Glomerular visceral epithelial cell (primary cell): ENCODE measurements at regions not wholly inside any gene's neighbourhood (a gene's known extent, or its start where the extent isn't known, plus 50 kb on each side); places are given as distances from the start of the nearest gene placed in this dataset.

ENCODE experiments used
- DNase-seq: peaks from one replicate; pipeline ENCODE4 v3.0.0-alpha.2; 2016; ENCODE audit errors: extremely low spot score

DNA sequence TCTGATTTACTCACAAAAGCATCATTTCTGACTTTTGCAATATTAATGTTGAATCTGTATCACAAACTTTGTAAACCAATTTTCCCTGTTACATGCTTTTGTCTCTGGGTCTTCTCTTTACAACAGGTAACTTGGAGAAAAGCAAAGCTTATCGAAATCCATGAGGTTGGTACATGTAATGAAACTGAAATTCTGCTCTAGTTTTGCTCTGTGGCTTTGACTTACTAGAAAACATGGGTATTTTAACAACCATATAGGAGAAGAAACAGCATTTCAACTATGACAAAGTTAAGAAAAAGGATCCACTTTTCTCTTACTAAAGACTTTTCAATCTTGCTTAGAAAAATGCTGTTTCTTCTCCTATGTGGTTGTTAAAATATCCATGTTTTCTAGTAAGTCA, 645.8 kb downstream of the STIM2 start:
- no peak for DNase-seq

GRCh38 chr4:27514711-27515110, 654.1 kb downstream of the STIM2 start:
- no peak for DNase-seq

GRCh38 chr4:27515140-27515539, 654.5 kb downstream of the STIM2 start:
- DNase-seq = no peak

GRCh38 chr4:27518876-27519275, 658.2 kb downstream of the STIM2 start:
- no peak for DNase-seq

GRCh38 chr4:27524224-27524623, 663.6 kb downstream of the STIM2 start:
- DNase-seq = no peak

- DNase-seq = no peak
Observed at GRCh38 chr4:27534488-27534887, 673.8 kb downstream of the STIM2 start.

DNA sequence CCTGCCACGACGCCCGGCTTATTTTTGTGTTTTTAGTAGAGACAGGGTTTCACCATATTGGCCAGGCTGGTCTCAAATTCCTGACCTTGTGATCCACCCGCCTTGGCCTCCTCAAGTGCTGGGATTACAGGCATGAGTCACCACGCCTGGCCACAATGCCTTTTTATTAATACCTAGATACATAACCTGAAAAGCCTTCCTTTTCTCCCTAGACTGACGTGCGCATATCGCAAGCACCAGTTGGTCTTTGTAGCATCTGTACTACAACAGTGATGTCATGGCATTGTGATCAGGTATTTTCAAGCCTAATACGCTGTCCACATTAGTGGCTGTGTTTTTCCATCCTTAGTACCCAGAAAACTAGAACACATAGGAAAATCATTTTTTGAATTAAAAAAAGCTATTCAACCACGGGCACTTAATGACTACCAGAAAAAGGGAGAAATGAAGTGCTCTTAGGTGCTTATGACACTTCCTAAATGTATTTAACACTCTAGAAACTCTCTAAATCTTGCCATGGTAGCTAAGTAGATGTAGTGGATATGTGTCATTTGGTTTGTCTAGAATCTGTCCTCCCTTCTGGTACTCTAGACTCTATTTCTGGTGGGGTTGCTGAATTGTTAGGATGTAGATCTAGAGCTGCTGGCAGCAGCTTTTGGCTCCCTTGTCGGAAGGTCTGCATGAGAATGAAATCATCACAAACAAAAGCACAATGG, 707.8 kb downstream of the STIM2 start:
- no peak for DNase-seq

GRCh38 chr4:27568952-27569319, 708.3 kb downstream of the STIM2 start:
- no peak for DNase-seq

DNA sequence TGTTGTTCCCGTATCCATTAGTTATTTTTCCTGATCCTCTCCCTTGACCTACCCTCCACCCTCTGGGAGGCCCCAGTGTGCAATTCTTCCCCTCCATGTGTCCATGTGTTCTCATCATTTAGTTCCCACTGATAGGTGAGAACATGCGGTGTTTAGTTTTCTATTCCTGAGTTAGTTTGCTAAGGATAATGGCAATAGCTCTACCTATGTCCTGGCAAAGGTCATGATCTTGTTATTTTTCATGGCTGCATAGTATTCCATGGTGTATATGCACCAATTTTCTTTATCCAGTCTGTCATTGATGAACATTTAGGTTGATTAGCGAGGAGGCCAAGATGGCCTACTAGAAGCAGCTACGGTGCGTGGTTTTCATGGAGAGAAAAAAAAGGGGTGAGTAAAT, 714.1 kb downstream of the STIM2 start:
- DNase-seq = no peak

- DNase-seq = no peak
Observed at GRCh38 chr4:27577951-27578350, 717.3 kb downstream of the STIM2 start.

GRCh38 chr4:27592738-27593137, 732.1 kb downstream of the STIM2 start:
- no peak for DNase-seq

- DNase-seq = no peak
Observed at GRCh38 chr4:27594922-27595321, 734.3 kb downstream of the STIM2 start.

DNA sequence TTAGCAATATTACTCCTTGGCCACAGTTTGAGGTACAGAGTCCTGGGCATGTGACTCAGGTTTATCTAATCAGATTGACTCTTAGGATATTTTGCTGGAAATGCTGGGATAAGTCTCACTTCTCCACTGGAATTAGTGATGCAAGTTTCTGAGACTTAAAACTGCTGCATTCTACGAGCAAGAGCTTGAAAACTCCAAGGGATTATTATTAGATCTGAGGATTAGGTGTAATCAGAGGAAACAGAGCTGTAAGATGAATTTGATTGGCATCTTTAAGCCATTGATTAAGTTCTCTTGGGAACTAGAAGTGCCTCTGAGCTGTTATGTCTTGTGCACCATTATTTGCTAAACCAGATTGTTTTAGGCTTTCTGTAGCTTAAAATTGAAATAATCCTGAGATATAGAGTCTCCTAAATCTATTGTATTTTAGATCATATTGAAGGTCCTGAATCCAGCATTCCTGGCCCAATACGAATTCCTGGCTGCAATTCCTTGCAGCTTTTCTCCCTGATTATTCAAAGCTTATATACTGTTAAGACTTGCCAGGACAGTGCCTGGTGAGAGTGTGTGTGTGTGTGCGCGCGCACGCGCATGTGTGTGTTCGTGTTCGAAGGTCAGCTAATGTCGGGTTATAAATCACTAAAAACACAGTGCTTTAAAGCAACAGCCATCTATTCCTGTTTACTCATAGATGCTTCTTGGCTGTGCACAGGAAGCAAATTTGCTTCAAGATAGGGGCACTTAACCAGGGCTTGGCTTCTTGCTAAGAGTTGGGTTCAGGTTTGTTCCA, 735.1 kb downstream of the STIM2 start:
- DNase-seq = no peak

DNA sequence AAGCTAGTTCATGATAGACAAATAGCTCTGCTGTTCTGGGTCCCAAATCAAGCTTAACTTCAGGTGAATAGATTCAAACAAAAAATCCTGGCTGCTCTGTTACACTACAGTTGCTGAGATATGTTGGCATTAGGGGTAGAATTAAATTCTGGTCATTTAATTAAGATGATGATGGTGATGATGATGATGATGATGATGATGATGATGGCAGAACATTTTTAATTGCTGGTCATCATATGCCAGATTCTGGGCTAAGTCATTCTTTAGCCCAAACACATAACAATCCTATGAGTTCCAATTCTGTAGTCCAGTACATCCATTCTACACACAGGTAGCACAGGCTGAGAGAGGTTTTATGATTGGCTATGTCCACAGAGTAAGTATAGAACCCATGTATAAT, 741.5 kb downstream of the STIM2 start:
- no peak for DNase-seq

GRCh38 chr4:27604692-27605091, 744.1 kb downstream of the STIM2 start:
- DNase-seq = no peak

- DNase-seq = peak; percentile 55
Observed at GRCh38 chr4:27616166-27616565, 755.5 kb downstream of the STIM2 start.

GRCh38 chr4:27619435-27619834, 758.8 kb downstream of the STIM2 start:
- no peak for DNase-seq

GRCh38 chr4:27620886-27621285, 760.2 kb downstream of the STIM2 start:
- DNase-seq = no peak

- DNase-seq = no peak
Observed at GRCh38 chr4:27624749-27625148, 764.1 kb downstream of the STIM2 start.

GRCh38 chr4:27628609-27629008, 768.0 kb downstream of the STIM2 start:
- DNase-seq = no peak

DNA sequence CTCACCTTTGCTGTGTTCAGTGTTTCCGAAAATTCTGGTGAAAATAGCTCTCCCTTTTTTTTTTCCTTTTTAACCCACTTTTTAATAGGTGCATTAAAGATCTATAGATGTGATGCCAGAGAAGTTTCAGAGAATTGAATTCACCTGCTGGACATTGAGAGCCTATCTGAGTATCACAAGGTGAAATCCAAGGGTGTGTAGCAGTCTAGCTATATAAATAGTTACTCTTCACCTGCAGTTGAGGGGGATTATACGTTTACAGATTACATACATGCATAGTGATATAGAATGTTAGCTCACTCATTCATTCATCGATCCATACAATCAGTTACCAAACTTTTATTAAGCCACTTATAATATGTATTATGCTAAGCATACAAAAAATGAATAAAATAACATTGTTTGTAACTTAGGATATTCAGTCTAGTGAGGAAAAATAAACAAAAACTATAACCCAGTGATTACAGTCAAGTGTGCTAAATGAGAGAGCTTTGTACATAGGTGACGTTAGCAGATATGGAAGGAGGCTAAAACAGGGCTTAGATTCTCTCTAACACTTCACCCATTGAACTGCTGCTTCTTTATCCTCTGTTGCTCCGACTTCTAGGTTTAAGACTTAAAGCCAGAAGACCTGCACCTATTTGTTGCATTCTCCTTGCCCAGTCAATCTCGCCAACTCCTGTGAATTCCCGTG, 769.0 kb downstream of the STIM2 start:
- DNase-seq = no peak

GRCh38 chr4:27635936-27636913, 775.6 kb downstream of the STIM2 start:
- no peak for DNase-seq
